Hematopoietic multipotent progenitor cell treated with erythropoietin and hydrocortisone succinate and interleukin-3 and kit ligand, for 17 days (in vitro differentiated cells): ENCODE measurements at regions not wholly inside any gene's neighbourhood (a gene's known extent, or its start where the extent isn't known, plus 50 kb on each side); places are given as distances from the start of the nearest gene placed in this dataset.
"Not testable (repeated sequence)": the region's sequence is repeated elsewhere in the genome, so short reads cannot be mapped to it uniquely, and the experiment has no call there.

Experiments
- DNase-seq: peaks from one replicate; pipeline ENCODE4 v3.0.0-alpha.2; 2015; ENCODE audit warnings: low spot score

DNA sequence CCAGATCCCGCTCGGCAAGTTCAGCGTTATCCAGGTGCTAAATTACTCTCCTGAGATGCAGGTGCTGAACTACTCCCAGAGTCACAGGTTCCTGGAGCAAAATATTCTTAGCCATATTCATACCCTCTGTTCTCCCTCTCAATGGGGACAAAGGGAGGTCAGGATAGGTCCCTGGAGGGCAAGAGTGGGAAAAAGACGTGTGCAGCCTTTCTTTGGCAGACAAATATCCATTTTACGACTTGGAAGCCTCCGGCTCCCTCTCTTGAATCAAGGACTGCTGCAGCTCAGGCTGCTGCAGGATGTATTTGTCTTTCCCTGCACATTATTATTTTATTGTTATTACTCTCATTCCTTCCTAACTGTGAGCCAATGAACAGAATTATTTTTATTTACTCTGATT is 590.2 kb downstream of the NR2F1-AS1 start:
- no peak for DNase-seq

DNA sequence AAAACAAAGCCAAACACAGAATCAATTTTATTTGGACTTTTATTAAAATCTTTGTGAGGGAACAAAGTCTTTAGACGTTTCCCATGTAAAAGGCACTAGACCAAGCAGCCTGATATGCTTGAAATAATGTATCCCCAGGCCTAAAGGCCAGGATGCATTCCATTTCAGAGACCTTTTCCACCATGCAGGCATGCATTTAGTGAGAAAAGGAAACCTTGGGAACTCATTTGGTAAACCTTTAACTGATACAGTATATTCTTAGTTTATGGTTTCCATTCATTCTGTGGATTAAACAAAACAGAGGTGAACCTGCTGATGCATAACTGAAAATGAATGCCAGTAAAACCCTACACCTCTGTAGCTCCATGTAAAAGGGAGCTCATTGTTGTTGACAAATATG is 600.0 kb downstream of the NR2F1-AS1 start:
- no peak for DNase-seq

DNA sequence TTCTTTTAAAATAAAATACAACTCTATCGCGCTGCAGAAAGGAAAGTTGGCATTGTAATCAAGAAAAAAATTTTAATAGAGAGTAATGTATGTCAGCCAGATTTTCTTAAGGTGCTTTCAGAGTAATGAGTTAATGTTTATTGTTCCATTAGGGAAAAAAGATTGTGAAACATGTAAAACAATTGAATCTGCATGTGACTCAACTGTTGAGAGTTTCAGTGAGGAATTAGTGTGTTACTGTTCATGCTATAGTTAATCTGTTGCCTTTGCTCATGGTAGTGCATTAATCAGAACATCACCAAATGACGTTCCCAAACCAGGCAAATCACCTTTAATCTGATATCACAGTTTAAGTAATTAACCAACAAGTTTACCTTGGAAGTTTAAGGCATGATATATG is 600.5 kb downstream of the NR2F1-AS1 start:
- no peak for DNase-seq

DNA sequence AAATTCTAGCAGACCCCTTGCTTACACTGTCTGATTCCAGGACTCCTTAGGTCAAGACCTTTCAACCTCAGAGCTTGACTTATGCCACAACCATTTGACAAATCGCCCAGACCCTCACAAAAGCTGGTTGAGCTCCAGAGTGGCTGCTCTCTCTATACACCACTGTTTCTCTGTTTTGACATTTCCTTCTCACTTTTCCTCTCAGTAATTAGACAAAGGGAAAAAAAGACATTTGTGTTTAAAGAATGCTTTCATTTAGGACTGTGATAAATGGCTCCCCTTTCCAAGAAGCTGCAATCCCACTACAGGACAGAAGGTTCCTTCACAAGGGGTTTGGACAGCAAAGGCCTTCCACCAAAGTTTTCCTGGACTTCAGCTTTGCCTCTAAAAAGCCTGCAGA is 601.3 kb downstream of the NR2F1-AS1 start:
- DNase-seq = no peak

DNA sequence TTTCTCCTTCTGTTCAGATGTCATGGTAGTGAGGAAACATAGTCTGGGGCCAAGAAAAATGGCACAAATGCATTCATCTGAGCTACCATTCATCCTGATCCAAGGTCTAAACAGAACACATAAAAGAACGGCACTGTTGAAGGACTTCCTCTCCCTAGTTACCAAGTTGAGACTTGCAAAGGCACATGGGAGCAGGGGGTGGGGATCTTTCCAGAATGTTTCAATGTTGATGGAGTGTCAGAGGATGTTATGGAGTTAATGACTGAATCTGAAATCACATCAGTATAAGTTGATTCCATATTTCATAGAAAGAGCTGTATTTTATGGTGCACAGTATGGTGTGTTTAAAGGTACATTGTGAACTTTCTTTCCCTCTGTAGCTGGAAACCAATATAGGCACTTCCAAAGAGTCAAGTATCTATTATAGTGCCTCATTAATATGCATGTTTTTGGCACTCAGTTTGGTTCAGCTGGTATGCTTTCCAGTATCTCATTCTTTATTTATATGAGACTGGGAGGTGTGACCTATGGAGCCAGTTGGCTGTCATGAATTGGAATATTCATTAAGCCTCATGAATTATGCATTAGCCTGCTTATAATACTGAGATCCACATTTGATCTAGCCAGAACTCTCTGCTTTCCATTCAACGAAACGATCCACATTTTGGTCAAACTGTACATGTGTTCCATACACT is 603.0 kb downstream of the NR2F1-AS1 start:
- DNase-seq = no peak

DNA sequence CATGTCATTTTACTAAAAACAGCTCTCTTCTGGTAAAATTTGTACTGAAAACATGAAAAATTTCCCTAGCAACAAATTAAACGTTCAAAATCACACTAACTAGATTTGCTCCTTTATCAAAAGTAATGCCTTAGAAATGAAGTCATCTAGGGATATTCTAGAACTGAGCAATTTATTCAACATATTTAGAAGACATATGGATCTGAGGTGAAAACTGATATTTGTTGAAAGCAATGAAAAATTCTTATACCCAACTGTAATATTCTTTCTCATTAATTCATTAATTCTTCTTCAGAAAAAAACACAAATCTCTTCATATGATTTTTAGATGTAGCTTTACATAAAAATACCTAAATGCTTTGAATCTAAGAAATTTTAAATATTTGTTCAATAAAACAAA is 604.9 kb downstream of the NR2F1-AS1 start:
- no peak for DNase-seq

DNA sequence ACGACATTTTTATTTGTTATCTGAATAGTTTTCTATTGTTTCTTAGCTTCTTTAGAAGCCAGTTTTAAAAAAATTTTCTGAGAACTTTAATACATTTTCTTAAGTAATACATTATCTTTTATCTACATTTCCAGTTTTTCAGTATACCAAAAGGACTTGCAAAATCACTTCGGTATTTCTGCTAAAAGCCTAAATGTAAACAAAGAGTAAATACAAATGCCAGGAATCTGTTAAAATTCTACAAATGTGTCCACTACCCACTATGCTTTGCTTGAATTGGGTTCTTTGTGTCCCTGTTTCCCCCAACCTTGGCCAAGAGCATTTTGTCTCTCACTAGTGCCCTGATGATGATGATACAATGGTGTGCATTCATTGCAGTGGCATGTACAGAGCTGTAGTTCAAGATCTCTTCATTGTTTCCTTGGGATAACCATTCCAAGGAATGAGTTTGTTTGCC is 611.2 kb downstream of the NR2F1-AS1 start:
- DNase-seq = no peak

DNA sequence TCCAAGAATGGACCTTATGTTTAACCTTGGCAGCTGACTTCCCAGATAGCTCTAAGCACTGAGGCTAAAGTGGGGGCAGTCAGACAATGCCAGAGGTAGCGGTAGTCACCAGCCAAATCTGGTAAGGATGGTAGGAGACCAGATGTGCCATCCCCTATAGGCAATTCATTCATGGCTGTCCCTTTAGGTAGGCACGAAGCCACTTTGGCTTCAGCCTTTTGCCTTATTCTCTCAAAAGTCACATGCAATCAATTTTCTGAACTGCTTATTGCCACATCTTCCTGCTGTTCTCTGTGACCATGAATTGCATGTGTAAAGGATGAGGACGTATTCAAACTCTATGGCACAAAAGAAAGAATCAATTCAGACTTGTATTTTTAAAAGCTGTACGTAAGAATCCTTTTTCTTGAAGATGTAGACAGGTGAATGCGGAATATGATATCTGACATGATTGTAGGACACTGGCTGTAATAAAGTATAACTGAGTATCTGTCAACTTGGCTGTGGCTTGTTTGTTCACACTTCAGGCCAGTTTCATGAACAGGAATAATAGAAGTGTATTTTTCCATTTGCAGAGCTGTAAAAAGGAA is 611.7 kb downstream of the NR2F1-AS1 start:
- no peak for DNase-seq

DNA sequence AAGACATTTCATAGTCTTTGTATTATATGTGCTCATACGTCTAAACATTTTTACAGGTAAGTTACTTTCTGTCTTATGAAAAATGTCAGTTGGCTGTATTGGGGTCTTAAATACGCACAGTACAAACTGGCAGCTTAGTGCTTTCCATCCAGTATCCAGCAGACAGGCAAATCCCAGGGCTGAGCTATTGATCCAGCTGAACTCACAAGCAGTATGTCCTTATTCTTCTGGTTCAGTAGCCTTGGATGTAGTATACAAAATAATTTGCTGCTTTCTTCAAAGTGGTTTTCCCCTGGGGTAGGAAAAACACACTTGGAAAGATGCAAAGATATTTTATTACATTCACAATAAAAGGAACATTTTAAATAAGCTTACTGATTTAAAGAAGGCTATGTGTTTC is 617.2 kb downstream of the NR2F1-AS1 start:
- no peak for DNase-seq

DNA sequence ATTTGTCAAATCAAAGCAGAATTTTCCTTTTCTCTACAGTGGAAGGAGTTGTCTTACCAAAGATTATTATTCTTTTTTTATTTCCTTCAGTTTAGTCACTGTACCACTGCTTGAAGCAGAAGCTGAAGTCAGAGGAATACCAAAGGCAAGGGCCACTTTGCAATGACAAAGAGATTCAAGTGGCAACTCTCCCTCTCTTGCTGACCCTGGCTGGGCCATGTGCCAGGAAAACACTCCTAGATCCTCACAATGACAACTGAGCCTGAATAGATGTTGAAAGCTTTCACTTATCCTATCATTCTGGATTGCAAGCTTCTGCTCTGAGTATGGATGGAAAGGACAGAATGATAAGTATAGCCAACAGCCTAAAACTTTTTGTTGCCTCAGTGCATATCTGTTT is 618.3 kb downstream of the NR2F1-AS1 start:
- DNase-seq = no peak

DNA sequence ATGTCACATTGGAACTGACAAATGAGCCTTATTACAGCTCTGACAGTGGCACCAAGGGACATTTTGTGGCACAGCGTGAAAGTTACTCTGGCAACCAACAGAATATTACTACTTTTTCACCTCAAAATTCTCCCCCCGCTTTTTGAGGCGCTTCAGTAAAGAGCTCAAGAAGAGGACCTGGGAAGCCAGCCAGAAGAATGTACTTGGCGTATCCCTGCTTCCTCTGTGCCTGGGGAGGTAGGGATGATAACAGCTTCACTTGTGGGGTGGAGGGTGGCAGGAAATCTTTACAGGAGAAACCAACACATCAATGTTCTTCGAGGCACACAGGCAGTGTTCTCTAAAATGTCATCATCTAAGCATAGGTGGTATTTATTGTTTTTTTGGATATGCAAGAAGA is 624.1 kb downstream of the NR2F1-AS1 start:
- no peak for DNase-seq

DNA sequence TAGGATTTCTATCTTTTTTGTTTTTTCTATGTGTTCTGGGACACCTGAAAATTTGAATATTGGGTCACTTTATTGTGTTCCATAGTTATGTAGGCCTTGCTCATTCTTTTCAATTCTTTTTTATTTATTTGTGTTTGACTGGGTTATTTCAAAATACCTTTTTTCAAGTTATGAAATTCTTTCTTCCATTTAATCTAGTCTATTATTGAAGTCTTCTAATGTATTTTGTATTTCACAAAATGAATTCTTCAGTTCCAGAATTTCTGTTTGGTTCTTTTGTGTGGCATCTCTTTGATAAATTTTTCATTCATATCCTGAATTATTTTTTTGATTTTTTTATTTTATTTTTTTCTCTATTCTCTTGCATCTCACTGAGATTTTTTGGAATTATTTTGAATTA is 628.8 kb downstream of the NR2F1-AS1 start:
- no peak for DNase-seq

DNA sequence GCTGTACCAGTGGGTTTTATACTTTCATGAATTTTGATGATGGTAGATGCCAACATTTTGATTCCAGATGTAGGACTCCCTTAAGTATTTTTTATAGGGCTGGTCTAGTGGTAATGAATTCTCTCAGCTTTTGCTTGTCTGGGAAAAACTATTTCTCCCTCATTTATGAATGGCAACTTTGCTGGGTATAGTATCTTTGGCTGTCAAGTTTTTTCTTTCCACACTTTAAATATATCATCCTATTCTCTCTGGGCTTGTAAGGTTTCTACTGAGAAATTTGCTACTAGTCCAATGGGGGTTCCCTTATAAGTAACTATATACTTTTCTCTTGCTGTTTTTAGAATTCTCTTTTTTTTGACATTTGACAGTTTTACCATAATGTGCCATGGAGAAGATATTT is 629.3 kb downstream of the NR2F1-AS1 start:
- DNase-seq = no peak

DNA sequence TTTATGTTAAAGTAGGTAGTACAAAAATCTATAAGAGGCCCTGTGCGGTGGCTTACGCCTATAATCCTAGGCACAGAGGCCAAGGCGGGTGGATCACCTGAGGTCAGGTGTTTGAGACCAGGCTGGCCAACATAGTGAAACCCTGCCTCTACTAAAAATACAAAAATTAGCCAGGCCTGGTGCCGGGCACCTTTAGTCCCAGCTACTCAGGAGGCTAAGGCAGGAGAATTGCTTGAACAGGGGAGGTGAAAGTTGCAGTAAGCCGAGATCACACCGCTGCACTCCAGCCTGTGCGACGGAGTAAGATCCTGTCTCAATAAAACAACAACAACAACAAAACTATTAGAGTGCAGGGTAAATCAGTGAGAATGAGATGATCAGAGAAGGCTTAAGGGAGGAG is 634.5 kb downstream of the NR2F1-AS1 start:
- no peak for DNase-seq

DNA sequence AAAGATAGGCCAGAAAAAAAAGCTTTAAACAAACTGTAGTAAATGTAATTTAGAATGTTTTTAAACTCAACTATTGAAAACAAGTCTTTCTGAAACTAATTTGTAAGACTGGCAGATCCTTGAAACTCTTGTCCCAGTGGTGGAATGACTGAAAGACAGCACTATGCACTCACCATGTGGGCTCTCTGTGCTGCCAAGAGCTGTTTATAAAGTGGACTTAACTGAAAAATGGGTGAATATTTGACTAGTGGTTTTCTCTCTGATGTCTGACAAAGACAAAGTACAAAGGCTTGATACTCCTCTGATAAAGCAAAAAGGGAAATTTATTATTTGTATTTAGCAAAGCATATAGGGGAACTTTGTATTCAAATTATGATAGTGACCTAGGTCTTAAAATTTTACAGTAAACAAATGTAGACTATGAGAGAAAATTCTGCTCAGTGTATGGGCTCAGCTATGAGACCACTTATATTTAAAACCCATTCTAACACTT is 635.4 kb downstream of the NR2F1-AS1 start:
- no peak for DNase-seq

DNA sequence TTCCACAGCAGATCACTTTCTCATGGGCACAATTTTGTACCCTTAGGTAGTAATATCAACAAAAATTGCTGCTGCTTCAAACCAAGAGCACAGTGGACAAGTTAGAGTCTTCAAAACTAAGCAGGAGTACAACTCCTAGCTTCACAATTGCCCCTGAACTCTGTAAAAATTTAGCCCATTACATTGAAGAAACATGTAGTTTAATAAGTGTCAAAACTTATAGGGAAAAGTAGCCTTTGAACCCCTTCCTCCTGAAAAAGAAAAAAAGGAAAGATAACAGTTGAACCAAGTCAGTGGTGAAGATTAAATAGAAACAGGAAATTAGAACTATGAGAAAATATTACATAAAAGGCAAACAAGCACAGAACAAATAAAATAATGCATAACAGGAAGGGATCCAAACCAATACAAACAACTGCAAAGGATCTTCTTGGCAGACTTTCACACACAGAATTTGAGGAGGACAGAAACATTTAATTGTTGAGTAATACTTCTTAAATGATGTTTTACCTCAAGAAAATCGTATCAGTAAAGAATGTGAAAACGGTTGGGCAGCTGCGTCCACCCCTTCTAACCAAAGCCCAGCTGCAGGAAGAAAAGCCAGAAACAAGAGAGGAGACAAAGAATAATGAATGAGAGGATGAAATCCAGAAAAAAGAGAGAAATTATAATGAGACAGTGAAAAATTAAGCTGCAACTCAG is 636.0 kb downstream of the NR2F1-AS1 start:
- no peak for DNase-seq

DNA sequence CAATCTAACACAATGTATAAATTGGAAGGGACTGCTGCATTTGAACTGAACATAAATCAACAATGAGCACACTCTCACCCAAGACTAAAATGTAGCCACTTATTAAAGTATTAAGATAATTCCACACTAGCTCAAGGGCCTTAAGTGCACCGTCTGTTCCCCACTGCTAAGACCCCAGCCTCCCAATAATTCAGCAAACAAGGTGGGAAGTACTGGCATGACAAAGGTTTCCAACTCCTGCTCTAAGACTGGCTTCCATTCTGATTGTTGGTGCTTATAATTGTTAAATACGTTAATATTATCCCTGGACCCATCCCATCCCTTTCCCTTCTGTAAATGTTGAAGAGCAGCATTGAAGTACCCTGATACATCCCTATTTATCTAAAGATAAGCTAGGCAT is 636.7 kb downstream of the NR2F1-AS1 start:
- DNase-seq = no peak

DNA sequence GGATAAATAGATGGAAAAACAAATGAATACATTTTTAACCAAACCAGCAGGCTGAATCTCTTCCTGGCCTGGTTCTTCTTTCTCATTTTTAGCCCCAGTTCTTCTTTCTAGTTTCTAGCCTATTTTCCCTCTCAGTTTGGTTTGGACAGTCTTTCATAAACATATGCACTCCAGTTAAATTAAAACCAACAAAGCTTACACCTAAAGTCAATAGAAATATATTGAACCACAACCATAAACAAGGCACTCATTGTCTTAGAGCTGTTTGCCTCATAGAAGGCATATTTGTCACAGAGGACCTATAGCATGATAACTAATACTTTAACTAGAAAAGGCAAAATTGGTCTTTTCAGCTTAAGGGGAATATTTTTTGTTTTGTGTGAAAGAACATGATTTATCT is 638.3 kb downstream of the NR2F1-AS1 start:
- no peak for DNase-seq

DNA sequence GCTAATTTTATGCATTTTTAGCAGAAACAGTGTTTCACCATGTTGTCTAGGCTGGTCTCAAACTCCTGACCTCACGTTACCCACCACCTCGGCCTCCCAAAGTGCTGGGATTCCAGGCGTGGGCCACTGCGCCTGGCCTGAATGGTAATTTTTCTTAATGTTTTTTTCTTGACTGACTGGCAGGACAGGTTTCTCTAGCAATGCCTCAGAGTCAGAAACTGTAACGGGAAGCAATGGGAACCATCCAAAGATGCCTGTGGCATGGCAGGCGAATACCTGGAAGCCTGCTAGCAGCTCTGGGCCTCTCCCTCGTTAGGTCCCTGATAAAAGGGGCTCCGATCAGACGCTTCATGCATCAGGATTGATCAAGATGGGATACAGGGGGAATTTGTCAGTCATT is 639.2 kb downstream of the NR2F1-AS1 start:
- DNase-seq = no peak

DNA sequence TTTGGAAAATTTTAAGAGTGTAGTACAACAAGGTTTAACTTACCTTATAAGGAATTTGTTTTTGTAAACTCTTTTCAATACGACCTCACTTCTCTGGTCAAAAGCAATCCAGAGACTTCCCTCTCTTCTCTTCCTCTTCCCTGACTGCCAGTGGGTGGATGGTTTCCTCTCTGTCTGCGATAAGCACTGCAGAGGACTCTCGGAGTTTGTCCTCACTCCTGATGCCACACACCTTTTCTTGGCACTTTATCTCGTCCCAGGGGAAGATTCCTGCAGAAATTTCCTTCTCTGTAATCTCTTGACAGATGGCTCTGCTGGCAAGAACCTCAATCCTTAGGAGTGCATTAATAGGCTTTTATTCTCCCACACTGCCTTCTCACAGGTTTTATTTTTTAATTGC is 641.6 kb downstream of the NR2F1-AS1 start:
- DNase-seq = no peak

DNA sequence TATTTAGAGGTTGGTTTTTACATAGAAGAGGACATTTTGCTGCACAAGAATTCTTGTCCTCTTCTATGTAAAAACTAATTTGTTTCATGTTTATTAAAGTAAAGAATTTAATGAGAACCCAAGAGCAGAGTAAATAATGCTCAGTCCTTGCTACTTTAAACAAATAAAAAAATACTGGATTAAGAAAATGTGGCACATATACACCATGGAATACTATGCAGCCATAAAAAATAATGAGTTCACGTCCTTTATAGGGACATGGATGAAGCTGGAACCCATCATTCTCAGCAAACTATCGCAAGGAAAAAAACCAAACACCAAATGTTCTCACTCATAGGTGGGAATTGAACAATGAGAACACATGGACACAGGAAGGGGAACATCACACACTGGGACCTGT is 643.6 kb downstream of the NR2F1-AS1 start:
- DNase-seq = not testable (repeated sequence)

DNA sequence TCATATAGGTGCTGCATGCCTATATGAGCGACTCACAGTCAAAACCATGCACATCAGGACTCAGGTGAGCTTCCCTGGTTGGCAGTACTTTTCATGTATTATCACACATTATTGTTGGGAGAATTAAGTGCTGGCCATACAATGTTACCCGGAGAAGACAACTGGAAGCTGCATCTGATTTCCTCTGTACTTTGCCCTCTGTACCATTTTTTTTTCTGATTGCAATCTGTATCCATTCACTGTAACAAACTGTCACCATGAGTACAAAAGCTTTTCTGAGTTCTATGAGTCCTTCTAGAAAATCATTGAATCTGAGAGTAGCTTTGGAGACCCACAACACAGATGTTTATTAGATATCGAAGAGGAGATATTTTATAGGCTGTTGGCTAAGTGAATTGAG is 651.0 kb downstream of the NR2F1-AS1 start:
- DNase-seq = no peak

DNA sequence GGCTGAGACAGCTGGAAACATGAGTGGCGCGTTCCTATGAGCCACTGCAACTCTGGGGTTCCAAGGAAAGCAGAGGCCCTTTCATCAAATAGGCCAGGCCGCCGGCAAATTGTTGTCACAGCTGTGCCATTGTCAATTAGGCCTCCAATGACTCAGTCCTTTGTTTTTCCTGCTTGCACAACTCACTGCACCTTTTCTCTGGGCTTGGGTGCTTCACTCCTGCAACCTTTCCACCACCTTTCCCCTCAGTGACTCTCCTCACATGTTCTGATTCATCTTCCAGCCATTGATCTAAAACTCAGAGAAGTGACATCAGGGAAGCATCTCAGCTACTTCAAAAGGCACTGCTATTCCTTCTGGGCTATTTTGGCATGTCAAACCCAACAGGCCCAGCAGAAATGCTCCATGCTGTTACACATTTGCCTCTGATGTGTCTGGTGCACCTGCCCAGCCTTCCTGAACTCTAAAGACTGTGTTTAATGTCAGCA is 653.7 kb downstream of the NR2F1-AS1 start:
- DNase-seq = no peak
